SK-N-DZ (cell line): ENCODE measurements at regions not wholly inside any gene's neighbourhood (a gene's known extent, or its start where the extent isn't known, plus 50 kb on each side); places are given as distances from the start of the nearest gene placed in this dataset.

Source experiments
- DNase-seq: peaks from one replicate; pipeline ENCODE4 v3.0.0-alpha.2; 2015; ENCODE audit warnings: low spot score

DNA sequence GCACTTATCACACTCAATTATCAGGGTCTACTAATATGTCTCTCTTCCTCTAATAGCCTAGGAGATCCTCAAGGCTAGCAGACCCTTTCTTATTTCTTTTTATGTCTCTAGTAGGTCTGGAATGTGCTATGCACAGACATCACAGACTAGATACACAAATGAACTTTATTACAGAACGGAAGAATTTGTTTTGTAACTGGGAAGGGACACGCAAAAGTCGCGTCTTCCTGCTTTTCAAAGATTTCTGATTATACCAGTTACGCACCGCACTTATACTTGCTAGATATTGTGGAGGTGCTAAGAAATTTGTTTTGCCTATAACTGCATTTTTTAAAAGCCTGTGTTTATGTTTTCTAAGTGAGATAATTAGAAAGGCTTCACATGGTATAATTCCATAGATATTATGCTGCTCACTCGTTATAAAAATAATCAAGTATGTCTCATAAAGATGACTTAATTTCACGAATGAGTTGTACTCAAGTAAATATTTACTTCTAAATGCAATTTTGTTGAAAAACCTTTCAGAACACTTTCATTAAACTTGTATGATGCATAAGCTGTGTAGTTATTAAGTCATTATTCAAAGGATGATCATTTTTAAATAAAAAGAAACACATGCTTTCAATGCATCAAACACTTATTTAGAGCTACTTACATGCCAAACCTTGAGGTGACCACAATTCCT is 662.6 kb downstream of the ACTL7B start:
- DNase-seq, result no peak

GRCh38 chr9:108191065-108191464 is 664.7 kb downstream of the ACTL7B start:
- DNase-seq, result no peak

DNA sequence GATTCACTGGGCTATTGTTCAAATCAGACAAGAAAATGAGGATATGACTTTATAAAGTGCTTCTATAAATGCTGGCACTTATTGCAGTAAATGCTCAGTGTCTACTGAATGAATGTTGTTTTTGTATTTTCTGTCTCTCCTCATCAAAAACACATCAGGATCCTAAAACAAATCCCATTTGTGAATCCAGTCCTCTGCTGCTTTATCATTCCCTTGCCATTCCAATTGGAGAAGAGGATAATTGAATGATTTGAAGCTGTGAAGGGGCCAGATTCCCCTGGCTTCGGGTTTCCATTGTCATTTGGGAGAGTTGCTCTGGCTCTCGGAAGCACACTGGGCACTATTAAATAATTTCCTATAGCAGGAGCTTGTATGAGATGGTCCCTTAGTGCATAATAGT is 666.8 kb downstream of the ACTL7B start:
- DNase-seq, result no peak

GRCh38 chr9:108188482-108188881 is 667.3 kb downstream of the ACTL7B start:
- no peak for DNase-seq

DNA sequence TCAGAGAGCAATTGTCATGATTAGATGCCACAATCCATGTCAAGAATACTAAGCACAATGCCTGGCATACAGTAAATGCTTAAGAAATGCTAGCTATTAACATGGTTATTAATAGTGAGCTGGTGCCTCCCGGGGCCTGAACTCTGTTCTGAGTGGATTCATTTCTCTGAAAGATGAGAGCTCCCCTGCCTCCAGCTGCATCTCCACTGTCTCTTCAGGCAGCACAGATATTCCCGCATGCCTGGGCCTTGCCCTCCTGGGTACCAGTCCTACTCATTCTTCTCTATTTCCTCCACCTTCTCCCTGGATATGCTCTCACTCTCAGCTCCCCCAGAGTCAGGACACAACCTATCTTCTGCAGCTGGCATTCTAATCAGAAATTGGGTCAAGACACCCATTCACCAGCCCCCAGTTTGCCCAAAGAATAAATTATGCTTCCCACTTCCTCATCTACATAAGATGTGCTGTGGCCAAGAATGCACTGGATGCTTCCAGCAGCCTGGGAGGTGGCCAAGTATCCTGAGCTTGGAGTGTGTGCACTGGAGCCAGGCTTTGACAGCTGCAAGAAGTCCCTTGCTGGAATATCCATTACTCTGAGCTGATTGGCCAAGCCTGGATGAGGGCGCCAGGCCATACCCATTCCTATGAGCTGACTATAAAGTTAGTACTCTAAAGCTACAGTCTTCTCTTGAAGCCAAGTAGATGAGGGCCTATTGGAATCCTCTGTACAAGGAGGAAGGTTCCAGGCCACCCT is 669.0 kb downstream of the ACTL7B start:
- DNase-seq, result no peak

- no peak for DNase-seq
Measured at GRCh38 chr9:108185613-108186012, 670.2 kb downstream of the ACTL7B start.

- no peak for DNase-seq
Measured at GRCh38 chr9:108184941-108185340, 670.8 kb downstream of the ACTL7B start.

GRCh38 chr9:108184009-108184408 is 671.8 kb downstream of the ACTL7B start:
- no peak for DNase-seq

- DNase-seq, result no peak
Measured at GRCh38 chr9:108182950-108183381, 672.8 kb downstream of the ACTL7B start.

GRCh38 chr9:108182270-108182669 is 673.5 kb downstream of the ACTL7B start:
- no peak for DNase-seq

- DNase-seq, result no peak
Measured at GRCh38 chr9:108181441-108181840, 674.3 kb downstream of the ACTL7B start.

- DNase-seq, result no peak
Measured at GRCh38 chr9:108180541-108180940, 675.2 kb downstream of the ACTL7B start.

DNA sequence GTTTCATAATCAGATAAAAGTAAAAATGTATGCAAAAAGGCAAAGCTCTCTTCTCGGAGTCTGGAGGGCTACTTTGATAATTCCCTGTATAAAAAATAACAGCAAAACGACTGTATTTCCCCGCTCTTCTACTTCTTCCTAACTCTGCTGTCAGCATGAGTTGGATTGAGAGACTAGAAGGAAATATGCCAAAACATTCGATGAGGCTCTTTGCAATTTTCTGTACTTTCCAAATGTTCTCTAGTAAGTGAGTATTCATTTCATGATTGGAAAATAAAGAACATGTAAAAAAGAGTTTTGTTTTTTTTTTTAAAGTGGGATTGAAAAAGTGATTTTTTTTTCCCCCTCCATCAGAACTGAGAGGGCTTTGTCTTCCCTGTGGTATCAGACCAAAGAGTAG is 677.5 kb downstream of the ACTL7B start:
- no peak for DNase-seq

DNA sequence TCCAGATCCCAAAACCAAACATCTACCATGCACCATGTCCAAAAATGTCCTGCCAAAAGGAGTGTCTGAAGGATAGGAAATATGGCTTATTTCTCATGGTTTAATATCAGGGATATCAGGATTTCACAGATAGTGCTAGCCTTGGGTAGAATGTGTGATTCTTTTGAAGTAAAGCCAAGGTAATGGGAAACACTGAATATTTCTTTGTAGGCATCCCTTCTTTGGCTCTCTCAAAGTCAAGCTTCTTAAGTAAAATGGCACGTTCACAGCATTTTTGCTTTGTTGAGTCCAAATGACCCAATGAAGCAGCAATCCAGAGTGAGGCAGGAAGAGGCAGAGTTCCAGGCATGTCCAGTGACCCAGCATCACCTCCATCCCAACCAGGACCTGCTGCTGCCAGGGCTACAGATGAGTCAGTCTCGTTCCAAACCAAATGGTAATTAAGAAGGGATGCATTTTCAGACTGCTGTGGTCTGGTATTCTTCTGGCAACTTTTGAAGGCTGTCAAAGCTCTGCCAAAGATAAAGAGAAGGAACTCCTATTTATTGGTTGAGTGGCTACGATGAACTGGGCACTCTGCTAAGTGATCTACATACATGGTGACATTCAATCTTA is 678.8 kb upstream of the KLF4 start:
- no peak for DNase-seq

DNA sequence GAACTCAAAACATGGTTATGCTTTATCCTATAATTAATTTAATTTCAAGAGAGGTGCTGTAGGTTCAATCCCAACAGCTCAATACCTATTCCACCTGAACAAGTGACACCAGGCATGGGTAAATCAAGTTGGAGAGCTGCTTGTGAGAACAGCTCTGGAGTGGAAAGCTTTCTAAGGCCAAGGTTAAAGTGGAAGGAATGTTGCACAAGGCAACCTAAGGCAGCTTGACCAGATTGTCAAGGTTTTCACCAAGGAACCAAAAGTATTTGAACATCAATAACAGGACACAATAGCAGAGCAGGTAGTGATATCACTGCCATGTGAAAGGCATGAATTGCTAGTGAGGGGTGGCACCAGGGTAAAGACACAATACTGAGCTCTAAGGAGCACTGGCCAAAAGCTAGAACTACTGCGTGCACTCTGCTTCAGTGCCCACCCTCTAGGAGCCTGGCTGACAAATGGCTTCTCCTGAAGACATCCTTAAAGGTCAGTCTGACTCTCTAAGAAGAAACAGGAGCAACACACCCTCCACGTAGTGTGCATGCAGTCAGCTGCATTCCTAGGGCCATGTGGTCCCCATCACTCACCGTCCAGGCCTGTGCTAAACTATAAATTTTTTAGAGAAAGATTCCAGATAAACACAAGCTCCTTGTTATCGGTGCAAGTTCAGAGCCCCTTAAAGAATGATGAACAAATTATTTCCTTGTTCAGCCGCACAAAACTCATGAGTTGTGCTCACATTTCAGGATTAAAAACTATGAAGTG is 677.7 kb upstream of the KLF4 start:
- no peak for DNase-seq

DNA sequence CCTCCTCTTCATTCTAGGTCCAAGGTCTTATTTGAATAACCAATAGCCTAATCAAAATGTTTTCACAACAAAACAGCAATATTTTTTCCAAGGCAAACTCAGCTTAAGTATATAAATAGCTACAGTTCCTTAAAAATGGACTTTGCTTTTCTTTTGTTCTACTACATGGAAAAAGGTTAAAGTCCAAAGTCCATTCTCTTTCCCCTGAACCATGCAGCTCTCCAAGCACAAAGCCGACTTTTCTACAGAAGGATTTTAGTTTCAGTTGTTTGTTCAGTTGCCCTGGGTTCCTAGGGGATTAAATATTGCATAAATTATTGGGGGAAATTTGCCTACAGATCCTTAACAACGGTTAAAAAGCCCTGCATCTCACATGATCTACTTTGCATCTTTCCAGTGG is 677.0 kb upstream of the KLF4 start:
- DNase-seq, result no peak

- no peak for DNase-seq
Measured at GRCh38 chr9:108163321-108164005, 673.9 kb upstream of the KLF4 start.

- DNase-seq, result no peak
Measured at GRCh38 chr9:108162664-108163063, 673.1 kb upstream of the KLF4 start.

DNA sequence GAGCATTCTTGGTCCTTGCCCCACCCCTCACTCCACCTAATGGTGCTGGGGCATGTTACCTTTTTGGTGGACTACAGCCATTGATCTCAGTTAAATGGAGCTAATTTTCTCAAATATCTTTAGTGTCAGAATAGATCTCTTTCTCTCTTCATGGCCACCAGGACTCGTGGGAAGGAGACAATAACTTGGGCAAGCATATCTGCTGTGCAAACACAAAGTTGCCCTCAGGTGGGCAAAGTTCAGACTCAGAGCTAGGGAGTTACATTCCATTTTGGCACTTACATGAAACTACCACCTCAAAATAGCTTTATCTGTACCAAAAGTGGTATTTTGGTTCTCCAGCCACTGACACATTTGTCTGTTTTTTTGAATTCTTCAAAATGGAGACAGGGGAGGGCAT is 671.9 kb upstream of the KLF4 start:
- DNase-seq, result no peak

GRCh38 chr9:108160706-108161355 is 671.3 kb upstream of the KLF4 start:
- no peak for DNase-seq

- no peak for DNase-seq
Measured at GRCh38 chr9:108160039-108160438, 670.5 kb upstream of the KLF4 start.
